Amygdala (tissue), 56 donors: ENCODE measurements at regions not wholly inside any gene's neighbourhood (a gene's known extent, or its start where the extent isn't known, plus 50 kb on each side); places are given as distances from the start of the nearest gene placed in this dataset.

ENCODE experiments used
- DNase-seq, 56 donors: peaks; one replicate each; lab custom pipeline; 2025; lab: John Stamatoyannopoulos, UW

GRCh38 chr2:21251216-21251980 is 127.6 kb downstream of the TDRD15 start:
- no peak for DNase-seq

- DNase-seq: no peak
Measured at GRCh38 chr2:21253311-21254027, 129.7 kb downstream of the TDRD15 start.

- peak in 6 of 56 donors; percentile 19 to 42 (median 34) for DNase-seq
Measured at GRCh38 chr2:21254170-21254965, 130.6 kb downstream of the TDRD15 start.

- DNase-seq: peak in 51 of 56 donors; percentile 17 to 95 (median 76)
Measured at GRCh38 chr2:21256006-21256405, 132.2 kb downstream of the TDRD15 start.

GRCh38 chr2:21257621-21258020 is 133.9 kb downstream of the TDRD15 start:
- DNase-seq: no peak

GRCh38 chr2:21258082-21258481 is 134.3 kb downstream of the TDRD15 start:
- no peak for DNase-seq

- no peak for DNase-seq
Measured at GRCh38 chr2:21260311-21260710, 136.5 kb downstream of the TDRD15 start.

- DNase-seq: no peak
Measured at GRCh38 chr2:21261591-21261990, 137.8 kb downstream of the TDRD15 start.

- no peak for DNase-seq
Measured at GRCh38 chr2:21262426-21262940, 138.7 kb downstream of the TDRD15 start.

- peak in 46 of 56 donors; percentile 27 to 93 (median 65) for DNase-seq
Measured at GRCh38 chr2:21263622-21264021, 139.9 kb downstream of the TDRD15 start.

GRCh38 chr2:21265752-21266151 is 142.0 kb downstream of the TDRD15 start:
- DNase-seq: no peak

GRCh38 chr2:21267232-21267835 is 143.6 kb downstream of the TDRD15 start:
- peak in 3 of 56 donors; percentile 14 to 27 (median 21) for DNase-seq

GRCh38 chr2:21268197-21268877 is 144.6 kb downstream of the TDRD15 start:
- DNase-seq: peak in 7 of 56 donors; percentile 20 to 54 (median 48)

- peak in 8 of 56 donors; percentile 25 to 57 (median 36) for DNase-seq
Measured at GRCh38 chr2:21268878-21269224, 145.1 kb downstream of the TDRD15 start.

GRCh38 chr2:21269382-21269781 is 145.6 kb downstream of the TDRD15 start:
- no peak for DNase-seq

GRCh38 chr2:21270083-21270491 is 146.3 kb downstream of the TDRD15 start:
- DNase-seq: no peak

GRCh38 chr2:21270708-21271122 is 146.9 kb downstream of the TDRD15 start:
- peak in 22 of 56 donors; percentile 17 to 69 (median 47) for DNase-seq

- DNase-seq: no peak
Measured at GRCh38 chr2:21276163-21276562, 152.4 kb downstream of the TDRD15 start.
